Kidney epithelial cell (primary cell): ENCODE measurements at regions not wholly inside any gene's neighbourhood (a gene's known extent, or its start where the extent isn't known, plus 50 kb on each side); places are given as distances from the start of the nearest gene placed in this dataset.

Source experiments
- DNase-seq: peaks from one replicate; pipeline ENCODE4 v3.0.0-alpha.2; 2010; ENCODE audit warnings: low read depth
- H3K27me3 ChIP-seq: 2 replicates; pipeline ENCODE4 v1.6.0; 2011; ENCODE audit warnings: low read length; ENCODE audit not compliant: control insufficient read depth, insufficient read depth
- H3K36me3 ChIP-seq: 2 replicates; pipeline ENCODE4 v1.5.1; 2011; ENCODE audit warnings: low read length; ENCODE audit not compliant: control insufficient read depth, insufficient read depth
- H3K4me3 ChIP-seq: 2 replicates; pipeline ENCODE4 v1.5.1; 2011; ENCODE audit warnings: low read depth, mild to moderate bottlenecking, control low read depth, low read length
- CTCF ChIP-seq: IDR thresholded peaks from 2 replicates; pipeline ENCODE4 v1.5.1; 2011; ENCODE audit warnings: mild to moderate bottlenecking, moderate library complexity, low read length, control low read depth, inconsistent platforms; ENCODE audit not compliant: insufficient read depth, poor library complexity, severe bottlenecking

GRCh38 chr14:53501361-53502211 is 348.5 kb upstream of the DDHD1 start:
- TF ChIP-seq CTCF, result no peak
- no peak for DNase-seq
- H3K27me3 ChIP-seq, result no peaks in the 10 kb centered on the region
- H3K4me3 ChIP-seq, result no peak overlapping the region
- no peaks in the 10 kb centered on the region for H3K36me3 ChIP-seq

GRCh38 chr14:53500191-53500590 is 347.1 kb upstream of the DDHD1 start:
- H3K27me3 ChIP-seq, result no peaks in the 10 kb centered on the region
- H3K4me3 ChIP-seq, result no peak overlapping the region
- no peak for TF ChIP-seq CTCF
- DNase-seq, result no peak
- no peaks in the 10 kb centered on the region for H3K36me3 ChIP-seq

- no peak for TF ChIP-seq CTCF
- H3K27me3 ChIP-seq, result no peaks in the 10 kb centered on the region
- no peak overlapping the region for H3K4me3 ChIP-seq
- DNase-seq, result no peak
- H3K36me3 ChIP-seq, result no peaks in the 10 kb centered on the region
Observed at GRCh38 chr14:53496668-53497067, 343.5 kb upstream of the DDHD1 start.

GRCh38 chr14:53495846-53496343 is 342.8 kb upstream of the DDHD1 start:
- DNase-seq, result no peak
- H3K4me3 ChIP-seq, result no peak overlapping the region
- no peaks in the 10 kb centered on the region for H3K27me3 ChIP-seq
- H3K36me3 ChIP-seq, result no peaks in the 10 kb centered on the region
- TF ChIP-seq CTCF, result no peak

- DNase-seq, result no peak
- no peak for TF ChIP-seq CTCF
- no peak overlapping the region for H3K4me3 ChIP-seq
Observed at GRCh38 chr14:53494587-53494986, 341.5 kb upstream of the DDHD1 start.

GRCh38 chr14:53493860-53494259 is 340.7 kb upstream of the DDHD1 start:
- TF ChIP-seq CTCF, result no peak
- H3K4me3 ChIP-seq, result no peak overlapping the region
- no peak for DNase-seq
- no peaks in the 10 kb centered on the region for H3K27me3 ChIP-seq
- no peaks in the 10 kb centered on the region for H3K36me3 ChIP-seq

More at GRCh38 chr14:53494587-53494986, 341.5 kb upstream of the DDHD1 start:
- Histone ChIP-seq H3K36me3 (no peaks in the 10 kb centered on the region), H3K27me3 (no peaks in the 10 kb centered on the region)
